GM23338 (cell line): ENCODE measurements at regions not wholly inside any gene's neighbourhood (a gene's known extent, or its start where the extent isn't known, plus 50 kb on each side); places are given as distances from the start of the nearest gene placed in this dataset.

ENCODE experiments used
- ATAC-seq: fragments of 200-7000 bp; cut with Tn5 transposase; 3 replicates; pipeline ENCODE4 v1.9.1; 2020
- DNase-seq: peaks from one replicate; pipeline ENCODE4 v3.0.0-alpha.2; 2015; ENCODE audit warnings: low spot score
- H2AFZ ChIP-seq: fragments of 200-600 bp; sonication (generic); 2 replicates; pipeline ENCODE4 v1.8.0; 2016; ENCODE audit warnings: antibody characterized with exemption, mild to moderate bottlenecking, moderate library complexity
- H3F3A ChIP-seq: fragments of 200-600 bp; sonication (generic); replicated peaks from 2 replicates; pipeline ENCODE4 v1.8.0; 2017; ENCODE audit warnings: antibody characterized with exemption, mixed run types, low read depth
- H3K27ac ChIP-seq: fragments of 200-600 bp; sonication (generic); 2 replicates; pipeline ENCODE4 v1.6.1; 2016; ENCODE audit warnings: low read depth
- H3K27me3 ChIP-seq: fragments of 200-600 bp; sonication (generic); 2 replicates; pipeline ENCODE4 v1.8.0; 2016; ENCODE audit warnings: mild to moderate bottlenecking, mixed run types, moderate library complexity; ENCODE audit not compliant: insufficient read depth
- H3K36me3 ChIP-seq: fragments of 200-600 bp; sonication (generic); 2 replicates; pipeline ENCODE4 v1.8.0; 2016; ENCODE audit warnings: mild to moderate bottlenecking; ENCODE audit not compliant: insufficient read depth
- H3K4me1 ChIP-seq: fragments of 200-600 bp; sonication (generic); 2 replicates; pipeline ENCODE4 v1.8.0; 2016; ENCODE audit warnings: mild to moderate bottlenecking, moderate library complexity; ENCODE audit not compliant: insufficient read depth
- H3K4me2 ChIP-seq: fragments of 200-600 bp; sonication (generic); 2 replicates; pipeline ENCODE4 v1.7.1; 2017; ENCODE audit warnings: mixed run types
- H3K4me3 ChIP-seq: fragments of 200-600 bp; sonication (generic); 2 replicates; pipeline ENCODE4 v1.6.1; 2016; ENCODE audit warnings: mixed run types
- H3K79me2 ChIP-seq: fragments of 200-600 bp; sonication (generic); replicated peaks from 2 replicates; pipeline ENCODE4 v1.8.0; 2017; ENCODE audit warnings: mild to moderate bottlenecking; ENCODE audit not compliant: insufficient read depth
- H3K9me2 ChIP-seq: fragments of 200-600 bp; sonication (generic); 2 replicates; pipeline ENCODE4 v1.8.0; 2017; ENCODE audit not compliant: insufficient read depth
- H4K20me1 ChIP-seq: fragments of 200-600 bp; sonication (generic); replicated peaks from 2 replicates; pipeline ENCODE4 v1.8.0; 2017; ENCODE audit warnings: mild to moderate bottlenecking; ENCODE audit not compliant: insufficient read depth
- H3K27ac Mint-ChIP-seq: 2 replicates; pipeline ENCODE4 v1.8.0; 2020; ENCODE audit warnings: inconsistent platforms, mild to moderate bottlenecking, moderate library complexity, mixed read lengths
- H3K27me3 Mint-ChIP-seq: 3 replicates; pipeline ENCODE4 v1.8.0; 2022; ENCODE audit warnings: low read depth, mild to moderate bottlenecking, moderate library complexity, mixed read lengths, inconsistent platforms; ENCODE audit not compliant: insufficient read depth, poor library complexity
- H3K36me3 Mint-ChIP-seq: 3 replicates; pipeline ENCODE4 v1.8.0; 2021; ENCODE audit warnings: low read depth, mild to moderate bottlenecking, inconsistent platforms, moderate library complexity, mixed read lengths
- H3K4me1 Mint-ChIP-seq: 3 replicates; pipeline ENCODE4 v1.8.0; 2020; ENCODE audit warnings: mild to moderate bottlenecking, inconsistent platforms, mixed read lengths
- H3K4me3 Mint-ChIP-seq: 3 replicates; pipeline ENCODE4 v1.8.0; 2021; ENCODE audit warnings: moderate library complexity, mild to moderate bottlenecking, inconsistent platforms, mixed read lengths
- H3K9me3 Mint-ChIP-seq: 3 replicates; pipeline ENCODE4 v1.8.0; 2020; ENCODE audit warnings: moderate library complexity, mild to moderate bottlenecking, inconsistent platforms, mixed read lengths
- CTCF ChIP-seq, 2 experiments: fragments of 200-600 bp in 1 of 2; sonication (generic) in 1 of 2; conservative IDR thresholded peaks; 2 replicates each; pipeline versions ENCODE4 v1.5.1 to v1.6.1; 2016 to 2017; ENCODE audit warnings: antibody characterized with exemption in 2 of 2, low read depth in 2 of 2, mild to moderate bottlenecking in 2 of 2, moderate library complexity in 1 of 2
- ETS1 ChIP-seq: IDR thresholded peaks from 2 replicates; pipeline ENCODE4 v1.6.1; 2016; ENCODE audit warnings: antibody characterized with exemption
- EZH2 ChIP-seq: fragments of 200-600 bp; sonication (generic); IDR thresholded peaks from one replicate; pipeline ENCODE4 v1.8.0; 2017; ENCODE audit warnings: antibody characterized with exemption, mild to moderate bottlenecking, low read depth; ENCODE audit not compliant: unreplicated experiment
- EZH2phosphoT487 ChIP-seq: fragments of 200-600 bp; sonication (generic); IDR thresholded peaks from one replicate; pipeline ENCODE4 v1.8.1; 2018; ENCODE audit warnings: antibody characterized with exemption; ENCODE audit not compliant: unreplicated experiment
- JUNB ChIP-seq: IDR thresholded peaks from one replicate; pipeline ENCODE4 v1.6.1; 2016; ENCODE audit warnings: antibody characterized with exemption; ENCODE audit not compliant: unreplicated experiment
- POLR2AphosphoS5 ChIP-seq: IDR thresholded peaks from 2 replicates; pipeline ENCODE4 v1.6.1; 2016; ENCODE audit warnings: antibody characterized with exemption, low read depth
- REST ChIP-seq: IDR thresholded peaks from one replicate; pipeline ENCODE4 v1.6.1; 2018; ENCODE audit warnings: antibody characterized with exemption; ENCODE audit not compliant: unreplicated experiment
- STAT1 ChIP-seq: IDR thresholded peaks from one replicate; pipeline ENCODE4 v1.6.1; 2016; ENCODE audit warnings: antibody characterized with exemption; ENCODE audit not compliant: unreplicated experiment
- ZNF114 ChIP-seq: fragments of 250-450 bp; sonication (Bioruptor Pico); IDR thresholded peaks from 2 replicates; pipeline ENCODE4 v1.5.0; 2020; ENCODE audit warnings: mild to moderate bottlenecking, moderate library complexity
- ZNF462 ChIP-seq: fragments of 250-450 bp; sonication (Bioruptor Pico); IDR thresholded peaks from 2 replicates; pipeline ENCODE4 v1.5.0; 2020; ENCODE audit warnings: mild to moderate bottlenecking, moderate library complexity

GRCh38 chr12:88310069-88310468 is 168.0 kb downstream of the TMTC3 start (continued):
- TF ChIP-seq JUNB (no peak), POLR2AphosphoS5 (no peak), STAT1 (no peak)

- Mint-ChIP-seq H3K9me3 (no peaks in the 10 kb centered on the region), H3K4me3 (no peak overlapping the region), H3K27ac (no peak overlapping the region), H3K4me1 (no peaks in the 10 kb centered on the region), H3K36me3 (no peaks in the 10 kb centered on the region), H3K27me3 (no peaks in the 10 kb centered on the region)
- Histone ChIP-seq H3K36me3 (no peaks in the 10 kb centered on the region), H3K4me1 (no peaks in the 10 kb centered on the region), H3F3A (no peaks in the 10 kb centered on the region), H3K4me3 (no peak overlapping the region), H3K79me2 (no peaks in the 10 kb centered on the region), H3K27ac (no peak overlapping the region), H3K9me2 (no peaks in the 10 kb centered on the region), H4K20me1 (no peaks in the 10 kb centered on the region), H3K4me2 (no peak overlapping the region), H2AFZ (no peak overlapping the region), H3K27me3 (no peaks in the 10 kb centered on the region)
- TF ChIP-seq EZH2 = no peak
- TF ChIP-seq ZNF462 (CRISPR knock-in tag) = no peak
- no peak for TF ChIP-seq POLR2AphosphoS5
- TF ChIP-seq EZH2phosphoT487 = no peak
- no peak for TF ChIP-seq ETS1
- TF ChIP-seq ZNF114 (CRISPR knock-in tag) = no peak
- TF ChIP-seq CTCF (conservative IDR thresholded peaks at IDR 0.05; ENCODE audit: low read depth in 2 of 2) = no peak
- TF ChIP-seq JUNB = no peak
- no peak for TF ChIP-seq REST
- ATAC-seq (no peak), DNase-seq (no peak)
These were observed 168.6 kb downstream of the TMTC3 start for GRCh38 chr12:88310666-88311065.
